K562 (cell line): ENCODE measurements at regions not wholly inside any gene's neighbourhood (a gene's known extent, or its start where the extent isn't known, plus 50 kb on each side); places are given as distances from the start of the nearest gene placed in this dataset.

Experiments
- CBX3 ChIP-seq, 2 experiments: IDR thresholded peaks; 1 replicate in 1 of 2; 2 replicates in 1 of 2; pipeline ENCODE4 v1.6.1; 2012; ENCODE audit warnings: inconsistent platforms in 2 of 2, low read length in 2 of 2, borderline replicate concordance in 1 of 2, control low read depth in 1 of 2
- CTCF ChIP-seq, 3 experiments: IDR thresholded peaks in 2 of 3; conservative IDR thresholded peaks in 1 of 3; 2 replicates each; pipeline ENCODE4 v1.5.1; 2011 to 2012; ENCODE audit warnings: low read length in 3 of 3, mild to moderate bottlenecking in 3 of 3, control low read depth in 2 of 3, improper control_type of control experiment in 1 of 3, inconsistent platforms in 1 of 3, low read depth in 1 of 3, mixed read lengths in 1 of 3, moderate library complexity in 1 of 3; ENCODE audit not compliant: insufficient read depth in 2 of 3
- TF ChIP-seq, protein P1 (sequence below): sonication (generic); formaldehyde crosslinking; IDR thresholded peaks from 2 replicates; pipeline ENCODE4 v1.8.1; 2022; ENCODE audit warnings: missing genetic modification reagents

GRCh38 chr5:30747412-30747811 lies 446.1 kb upstream of the CDH6 start:
- TF ChIP-seq CTCF (IDR thresholded peaks at IDR 0.05 in 2 of 3, conservative IDR thresholded peaks at IDR 0.05 in 1 of 3; ENCODE audit: insufficient read depth in 2 of 3, low read depth in 1 of 3, low read length in 3 of 3) (no peak), CBX3 (IDR thresholded peaks at IDR 0.05; ENCODE audit: borderline replicate concordance in 1 of 2, low read length in 2 of 2) (no peak)
- TF ChIP-seq, protein P1, sequence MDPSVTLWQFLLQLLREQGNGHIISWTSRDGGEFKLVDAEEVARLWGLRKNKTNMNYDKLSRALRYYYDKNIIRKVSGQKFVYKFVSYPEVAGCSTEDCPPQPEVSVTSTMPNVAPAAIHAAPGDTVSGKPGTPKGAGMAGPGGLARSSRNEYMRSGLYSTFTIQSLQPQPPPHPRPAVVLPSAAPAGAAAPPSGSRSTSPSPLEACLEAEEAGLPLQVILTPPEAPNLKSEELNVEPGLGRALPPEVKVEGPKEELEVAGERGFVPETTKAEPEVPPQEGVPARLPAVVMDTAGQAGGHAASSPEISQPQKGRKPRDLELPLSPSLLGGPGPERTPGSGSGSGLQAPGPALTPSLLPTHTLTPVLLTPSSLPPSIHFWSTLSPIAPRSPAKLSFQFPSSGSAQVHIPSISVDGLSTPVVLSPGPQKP (CRISPR knock-in tag): no peak
